ENCODE measurements at regions not wholly inside any gene's neighbourhood (a gene's known extent, or its start where the extent isn't known, plus 50 kb on each side); places are given as distances from the start of the nearest gene placed in this dataset.

DNA sequence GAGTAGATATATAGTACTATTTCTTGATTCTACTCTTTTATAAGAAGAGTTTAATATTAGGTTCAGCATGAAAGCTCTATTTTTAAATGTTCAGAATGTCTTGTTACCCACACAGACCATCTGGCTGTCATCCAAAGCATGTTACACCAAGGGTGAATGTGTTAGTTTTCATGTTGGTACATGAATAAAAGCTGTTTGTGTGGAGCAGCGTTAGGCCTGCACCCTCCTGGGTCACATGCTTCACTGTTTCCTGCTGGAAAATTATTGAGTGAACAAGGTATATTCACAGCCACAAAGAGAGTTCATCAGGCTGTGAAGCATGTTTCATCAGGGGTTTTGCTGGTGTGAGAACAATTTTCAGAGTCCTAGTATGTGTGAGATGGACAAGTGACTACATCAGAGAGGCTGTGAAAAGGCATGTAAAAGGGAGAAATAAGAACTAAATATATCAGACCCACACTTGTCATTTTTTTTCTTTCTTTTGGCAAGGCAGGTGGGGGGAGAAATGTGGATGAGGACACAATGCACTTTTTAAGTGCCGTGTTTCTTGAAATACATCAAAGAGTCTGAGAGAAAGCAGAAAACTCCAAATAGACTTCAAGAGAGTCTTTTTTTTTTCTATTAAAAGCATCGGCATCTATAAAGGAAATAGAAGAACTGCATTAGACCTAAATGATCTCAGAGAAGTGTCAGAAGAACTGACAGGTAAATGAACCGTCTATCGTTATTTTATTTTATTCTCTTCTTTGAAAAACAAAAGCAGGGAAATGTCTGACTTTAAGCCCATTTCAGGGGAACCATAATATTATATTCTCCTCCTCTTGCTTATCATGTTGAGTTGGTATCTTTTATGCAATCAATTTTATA is 2429.7 kb downstream of the PCDH7 start:
- DNase-seq = no peak

DNA sequence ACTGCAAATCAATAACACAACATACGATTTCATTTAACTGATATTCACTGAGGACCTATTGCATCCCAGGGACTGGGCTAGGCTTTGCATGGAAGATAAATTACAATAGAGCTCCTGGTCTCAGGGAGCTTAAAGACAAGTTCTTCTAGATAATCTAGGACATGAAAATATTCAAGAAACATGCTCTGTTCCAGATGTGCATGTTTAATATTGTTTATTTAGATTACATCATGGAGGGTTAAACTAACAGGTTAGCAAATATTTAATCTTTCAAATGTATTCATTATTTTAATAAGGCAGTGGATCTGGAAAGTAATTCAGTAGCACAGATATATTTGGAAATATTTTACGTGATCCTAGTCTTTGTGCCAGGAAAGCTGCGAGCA is 2430.3 kb downstream of the PCDH7 start:
- DNase-seq = no peak

DNA sequence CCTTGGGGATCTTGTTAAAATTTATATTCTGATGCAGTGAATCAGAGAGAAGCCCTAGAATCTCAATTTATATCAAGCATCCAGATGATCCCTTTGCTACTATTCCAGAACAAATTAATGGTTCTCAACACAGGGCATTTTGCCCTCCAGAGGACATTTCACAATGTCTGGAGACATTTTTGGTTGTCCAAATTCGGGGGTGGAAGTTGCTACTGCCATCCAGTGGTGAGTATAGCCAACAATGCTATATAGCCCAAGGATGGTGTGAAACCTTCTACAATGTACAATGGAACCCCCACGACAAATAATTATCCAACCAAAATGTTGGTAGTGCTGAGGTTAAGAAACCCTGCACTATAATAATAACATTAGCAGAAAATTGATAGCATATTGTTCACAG is 2440.0 kb downstream of the PCDH7 start:
- no peak for DNase-seq

DNA sequence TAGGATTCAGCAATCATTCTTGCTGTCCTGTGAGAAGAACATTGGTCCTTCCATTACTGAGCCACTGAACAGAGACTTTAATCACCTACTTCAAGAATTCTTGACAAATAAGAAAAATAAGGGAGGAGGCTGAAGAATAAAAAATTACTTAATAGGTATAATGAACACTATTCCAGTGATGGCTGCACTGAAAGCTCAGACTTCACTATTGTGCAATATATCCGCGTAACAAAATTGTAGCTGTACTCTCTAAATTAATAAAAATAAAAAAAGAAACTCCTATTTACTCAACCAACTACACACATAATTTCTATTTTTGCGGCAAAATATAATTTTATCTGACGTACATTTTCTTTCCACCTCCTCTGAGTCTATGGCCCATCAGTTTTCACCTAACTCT is 2441.0 kb downstream of the PCDH7 start:
- DNase-seq = no peak

DNA sequence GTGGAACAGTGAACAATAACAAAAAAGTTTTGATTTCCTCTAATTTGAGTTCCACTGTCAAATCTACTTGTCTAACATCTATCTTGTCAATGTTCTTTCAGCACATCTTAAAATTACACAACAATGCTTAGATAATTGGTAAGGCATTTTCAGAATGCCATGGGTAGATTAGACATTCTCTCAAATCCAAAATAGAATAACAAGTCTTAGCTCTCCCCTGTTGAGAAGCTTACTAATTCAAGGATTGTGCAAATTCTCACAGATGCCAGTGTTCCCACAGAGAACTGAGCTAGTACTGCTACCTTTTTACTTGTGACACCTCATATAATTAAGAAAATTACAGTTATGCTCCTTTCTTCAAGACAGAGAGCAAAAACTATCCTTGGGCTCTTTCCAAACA is 2442.0 kb downstream of the PCDH7 start:
- DNase-seq = no peak

DNA sequence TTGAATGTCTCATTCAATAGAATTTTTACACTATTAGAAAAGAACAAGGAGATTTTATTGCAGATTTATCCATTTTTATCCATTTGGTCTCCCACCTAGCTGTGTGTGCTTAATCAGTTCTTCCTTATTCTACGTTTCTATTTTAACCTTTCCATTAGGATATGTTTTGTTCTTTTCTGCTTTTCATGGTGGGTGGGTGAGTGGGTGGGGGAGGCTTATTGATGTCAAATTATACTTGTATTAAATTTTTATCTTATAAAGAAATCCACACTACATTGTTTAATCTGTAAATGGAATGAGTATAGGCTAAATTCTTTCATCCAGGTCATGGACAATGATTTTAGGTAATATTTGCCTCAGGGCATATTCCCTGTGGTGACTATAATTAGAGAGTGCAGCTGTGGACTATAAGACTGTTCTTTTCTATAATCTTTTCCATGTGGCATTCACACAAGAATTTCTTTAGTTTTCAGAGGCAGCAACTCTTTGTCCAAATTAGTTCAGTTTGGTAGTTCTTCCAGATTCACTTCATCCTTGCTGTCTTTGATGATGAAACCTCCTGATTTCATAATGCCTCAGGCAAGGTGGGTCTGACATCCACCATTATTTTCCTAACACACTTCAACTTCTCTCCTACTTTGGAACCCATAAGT is 2451.8 kb downstream of the PCDH7 start:
- no peak for DNase-seq

DNA sequence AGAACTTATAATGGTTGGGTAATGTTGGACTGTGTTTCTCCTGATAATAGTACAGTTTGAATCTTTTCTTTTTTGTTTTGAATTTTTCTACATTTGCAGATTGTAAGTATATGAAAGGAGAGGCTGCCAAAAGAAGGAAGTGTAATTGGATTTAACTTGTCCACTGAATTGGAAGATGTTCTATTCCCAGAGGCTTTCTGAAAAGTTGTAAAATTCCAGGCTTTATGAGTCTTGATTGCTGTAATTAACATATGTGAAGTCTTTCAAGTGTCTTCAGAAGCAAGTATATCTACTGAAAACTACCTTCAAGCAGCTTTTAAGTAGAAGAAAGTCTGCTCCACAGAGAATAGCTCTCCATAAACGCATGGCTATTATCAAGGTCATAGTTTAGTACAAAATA is 2456.4 kb downstream of the PCDH7 start:
- DNase-seq = no peak

DNA sequence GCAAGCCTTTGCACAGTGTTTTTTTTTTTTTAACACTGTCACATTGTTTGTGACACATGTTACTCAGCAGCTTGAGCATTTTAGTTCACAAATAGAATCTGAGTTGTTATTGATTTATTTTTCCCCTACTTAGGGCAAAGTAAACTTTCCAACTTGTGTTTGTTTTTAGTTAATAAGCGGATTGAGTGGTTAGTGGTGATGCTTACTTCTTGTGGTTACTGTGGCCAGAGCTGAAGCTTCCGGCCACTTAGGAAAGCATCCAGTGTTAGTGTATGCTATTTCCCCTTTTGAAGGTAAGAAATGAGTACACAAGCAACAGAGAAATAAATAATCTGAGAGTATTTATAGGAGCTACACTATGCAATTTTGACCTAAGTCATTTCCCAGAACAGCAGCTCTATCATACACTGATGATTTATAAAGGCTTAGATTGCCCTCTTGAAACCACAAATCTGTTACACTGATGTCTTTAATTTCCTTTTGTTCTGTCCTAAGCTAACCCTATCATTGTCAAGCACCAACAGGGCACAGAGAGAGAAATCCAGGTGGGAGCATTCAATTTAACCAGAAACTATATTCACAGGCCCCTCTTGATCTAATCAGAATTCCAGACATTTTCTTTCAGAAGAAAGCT is 2464.6 kb downstream of the PCDH7 start:
- no peak for DNase-seq

DNA sequence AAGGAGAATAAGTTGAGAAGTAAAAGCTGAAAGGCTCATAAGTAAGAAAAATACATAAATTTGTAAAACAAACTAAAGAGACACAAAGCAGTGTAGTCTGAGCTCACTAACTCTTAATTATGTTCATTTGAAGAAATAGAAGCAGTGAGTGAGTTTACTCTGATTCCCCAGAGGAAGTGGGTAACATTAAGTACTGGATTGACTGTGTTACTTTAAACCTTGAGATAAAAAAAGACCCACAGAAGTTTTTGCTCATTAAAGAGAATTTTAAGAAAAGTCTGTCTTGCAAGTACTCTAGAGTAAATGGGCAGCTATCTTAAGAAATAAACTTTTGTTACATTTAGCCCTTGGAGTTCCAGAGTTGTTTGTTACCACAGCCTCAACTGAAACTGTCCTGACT is 2466.9 kb downstream of the PCDH7 start:
- DNase-seq = no peak

DNA sequence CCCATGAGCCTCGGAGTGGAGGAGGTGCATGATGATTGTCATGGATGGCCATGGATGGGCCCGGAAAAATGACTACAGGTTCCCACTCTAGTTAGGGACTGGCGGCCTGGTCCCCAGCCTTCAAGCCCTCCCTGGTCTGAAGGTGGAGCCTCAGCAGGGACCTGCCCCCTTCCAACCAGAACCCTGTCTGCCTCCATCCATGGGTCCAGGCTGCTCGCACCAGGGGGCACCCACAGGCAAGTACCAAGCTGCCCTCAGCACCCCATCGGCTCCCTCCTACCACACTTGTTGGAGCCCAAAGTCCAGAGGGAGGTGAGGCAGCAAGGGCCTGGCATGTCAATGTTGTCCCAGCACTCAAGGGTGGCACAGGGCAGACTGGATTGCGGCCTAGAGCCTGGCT is 2468.6 kb downstream of the PCDH7 start:
- DNase-seq = no peak

DNA sequence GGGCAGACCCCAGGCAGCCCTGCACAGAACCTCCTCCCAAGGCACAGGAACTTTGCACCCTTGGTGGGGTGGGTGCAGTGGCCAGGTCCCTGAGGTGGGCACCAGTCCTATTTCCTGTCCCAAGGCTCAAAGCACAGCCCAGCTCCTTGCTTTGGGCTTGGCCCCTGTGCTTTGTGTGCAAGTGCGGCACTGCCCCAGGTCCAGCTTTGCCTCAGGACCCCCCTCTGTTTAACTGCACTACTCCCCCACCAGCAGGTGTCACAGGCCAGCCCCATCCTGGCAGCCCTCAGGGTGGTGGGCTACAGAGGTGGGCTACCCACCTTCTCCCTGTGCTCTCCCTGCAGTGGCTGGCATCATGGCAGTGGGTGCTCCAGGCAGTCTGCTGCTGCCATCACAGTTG is 2469.0 kb downstream of the PCDH7 start:
- no peak for DNase-seq

DNA sequence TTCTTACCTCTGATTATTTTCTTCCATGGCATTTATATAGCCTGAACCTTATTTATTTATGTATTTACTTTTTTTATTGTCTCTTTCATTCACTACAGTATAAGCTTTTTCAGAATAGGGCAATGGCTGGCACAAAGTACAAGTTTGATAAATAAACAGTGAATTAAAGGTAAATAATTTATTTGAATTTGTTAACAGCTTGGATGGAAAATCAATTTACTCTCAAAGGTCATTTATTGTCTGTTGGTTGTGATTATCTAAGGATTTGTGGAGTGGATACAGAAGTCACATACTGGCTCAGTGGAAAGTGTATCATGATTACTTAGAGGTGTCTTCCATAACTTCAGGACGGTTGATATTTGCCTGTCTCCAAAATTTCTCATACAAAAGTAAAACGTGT is 2472.9 kb downstream of the PCDH7 start:
- DNase-seq = no peak

DNA sequence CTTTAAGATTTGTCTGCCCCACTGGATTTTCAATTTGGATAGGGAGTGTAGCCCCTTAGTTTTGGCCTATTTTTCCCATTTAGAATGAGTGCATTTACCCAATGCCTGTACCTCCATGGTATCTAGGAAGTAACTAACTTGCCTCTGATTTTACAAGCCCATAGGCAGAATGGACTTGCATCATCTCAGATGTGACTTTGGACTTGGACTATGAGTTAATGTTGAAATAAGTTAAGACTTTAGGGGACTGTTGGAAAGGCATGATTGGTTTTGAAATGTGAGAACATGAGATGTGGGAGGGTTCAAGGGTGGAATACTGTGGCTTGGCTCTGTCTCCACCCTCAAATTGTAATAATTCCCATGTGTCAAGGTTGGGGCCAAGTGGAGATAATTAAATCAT is 2480.2 kb downstream of the PCDH7 start:
- no peak for DNase-seq

DNA sequence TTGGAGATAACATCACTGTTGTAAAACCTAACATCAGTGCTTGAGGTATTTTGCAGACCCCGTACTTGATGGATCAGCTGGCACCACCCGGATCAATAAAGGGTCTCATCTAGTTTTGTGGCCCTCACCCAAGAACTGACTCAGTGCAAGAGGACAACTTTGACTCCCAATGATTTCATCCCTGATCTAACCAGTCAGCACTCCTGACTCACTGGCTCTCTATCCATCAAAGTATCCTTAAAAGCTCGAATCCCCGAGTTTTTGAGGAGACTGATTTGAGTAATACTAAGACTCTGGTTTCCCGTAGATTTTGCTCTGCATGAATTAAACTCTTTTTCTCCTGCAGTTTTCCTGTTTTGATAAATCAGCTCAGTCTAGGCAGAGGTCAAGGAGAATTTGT is 2498.1 kb downstream of the PCDH7 start:
- no peak for DNase-seq

DNA sequence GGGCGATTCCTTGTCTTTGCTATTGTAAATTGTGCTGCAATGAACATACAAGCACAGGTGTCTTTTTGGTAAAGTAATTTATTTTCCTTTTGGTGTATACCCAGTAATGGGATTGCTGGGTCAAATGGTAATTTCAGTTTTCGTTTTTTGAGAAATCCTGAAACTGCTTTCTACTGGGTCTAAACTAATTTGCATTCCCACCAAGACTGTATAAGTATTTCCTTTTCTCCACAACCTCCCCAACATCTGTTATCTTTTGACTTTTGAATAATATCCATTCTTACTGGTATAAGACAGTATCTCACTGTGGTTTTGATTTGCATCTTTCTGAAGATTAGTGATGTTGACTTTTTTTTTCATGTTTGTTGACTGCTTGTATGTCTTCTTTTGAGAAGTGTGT is 2506.0 kb downstream of the PCDH7 start:
- no peak for DNase-seq

DNA sequence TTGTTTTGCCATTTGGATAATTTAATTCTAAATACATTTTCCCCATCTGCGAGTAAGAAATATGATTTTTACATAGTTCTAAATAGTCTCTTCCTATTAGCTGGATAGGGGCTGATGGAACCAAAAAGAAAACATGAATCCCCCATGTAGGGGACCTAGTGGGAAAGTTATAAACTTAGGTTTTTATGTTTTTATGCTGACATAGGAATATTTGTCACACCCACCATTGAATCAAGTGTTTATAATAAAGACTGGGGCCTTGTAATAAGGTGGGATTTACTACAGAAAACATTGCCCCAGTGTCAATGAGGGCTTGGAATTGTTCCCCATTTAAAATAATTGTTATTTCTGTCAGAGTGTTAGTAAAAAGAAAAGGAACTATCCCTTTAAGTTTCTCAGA is 2506.6 kb downstream of the PCDH7 start:
- DNase-seq = no peak

DNA sequence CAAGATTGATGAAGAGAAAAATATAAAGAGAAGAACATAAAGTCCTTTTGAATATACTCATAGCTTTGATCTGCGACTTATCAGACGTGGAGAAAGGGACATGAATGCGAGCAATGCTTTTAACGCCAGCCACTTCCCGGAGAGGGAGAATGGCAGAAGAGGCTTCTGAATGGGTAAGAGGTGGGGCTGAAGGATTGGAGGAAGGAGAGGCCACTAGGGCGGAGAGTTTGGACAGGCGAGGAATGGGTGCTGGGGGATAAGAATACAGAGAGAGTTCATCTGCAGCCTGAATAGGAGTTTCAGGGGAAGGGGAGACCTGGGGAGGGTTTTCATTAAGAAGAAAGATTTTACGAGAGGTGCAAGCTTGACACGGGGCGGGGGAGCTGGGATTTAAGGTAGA is 2534.9 kb downstream of the PCDH7 start:
- no peak for DNase-seq

DNA sequence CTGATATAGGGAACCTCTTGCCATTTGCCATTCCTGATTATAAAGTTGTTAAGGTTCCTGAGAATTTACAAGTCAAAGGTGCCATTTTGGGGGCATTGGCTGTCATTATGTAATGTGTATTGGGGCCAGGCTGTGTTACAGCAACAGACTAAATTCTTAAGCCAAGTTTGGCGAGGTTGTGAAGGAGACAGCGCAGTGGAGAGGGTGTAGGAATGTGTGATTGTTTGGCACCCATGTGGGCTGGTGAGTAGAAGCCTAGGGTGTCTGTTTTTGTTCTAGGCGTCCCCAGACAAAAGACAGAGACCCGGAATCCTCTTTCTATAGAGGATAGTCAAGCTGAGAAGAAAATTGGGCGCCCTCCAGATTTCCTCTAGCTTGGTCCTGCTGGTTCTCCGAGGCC is 2535.3 kb downstream of the PCDH7 start:
- no peak for DNase-seq

DNA sequence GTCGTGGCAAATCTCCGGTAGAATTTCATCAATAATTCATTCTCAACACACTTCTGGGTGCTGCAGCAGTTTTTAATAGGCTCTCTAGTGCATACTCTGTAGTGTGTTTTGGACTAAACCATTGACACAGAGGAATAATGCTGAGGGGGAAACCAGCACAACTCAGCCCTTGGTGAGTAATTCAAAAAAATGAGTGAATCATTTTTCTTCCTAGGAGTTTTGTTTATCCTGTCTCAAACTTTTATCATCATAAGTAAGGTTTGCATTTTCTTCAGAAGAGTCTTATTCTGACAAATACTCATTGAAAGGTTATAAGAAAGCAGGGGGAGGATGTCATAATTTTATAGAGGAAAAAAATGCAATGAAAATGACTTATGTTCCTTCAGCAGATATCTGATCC is 2542.7 kb downstream of the PCDH7 start:
- DNase-seq = no peak

DNA sequence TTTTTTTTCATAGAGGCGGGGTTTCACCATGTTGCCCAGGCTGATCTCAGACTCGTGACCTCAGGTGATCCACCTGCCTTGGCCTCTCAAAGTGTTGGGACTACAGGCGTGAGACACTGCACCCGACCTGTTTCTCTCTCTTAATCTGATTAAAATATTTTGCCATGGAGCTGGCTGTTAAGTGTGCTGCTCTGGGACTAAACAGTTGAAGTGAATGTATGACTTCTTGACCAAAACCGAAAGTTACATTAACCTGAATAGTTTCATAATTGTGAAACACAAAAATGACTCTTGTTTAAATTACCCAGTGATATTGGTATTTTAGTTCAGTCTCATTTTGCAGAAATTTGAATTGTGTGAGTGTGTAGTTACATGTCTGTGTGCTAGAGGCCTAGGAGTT is 2548.6 kb downstream of the PCDH7 start:
- no peak for DNase-seq

DNA sequence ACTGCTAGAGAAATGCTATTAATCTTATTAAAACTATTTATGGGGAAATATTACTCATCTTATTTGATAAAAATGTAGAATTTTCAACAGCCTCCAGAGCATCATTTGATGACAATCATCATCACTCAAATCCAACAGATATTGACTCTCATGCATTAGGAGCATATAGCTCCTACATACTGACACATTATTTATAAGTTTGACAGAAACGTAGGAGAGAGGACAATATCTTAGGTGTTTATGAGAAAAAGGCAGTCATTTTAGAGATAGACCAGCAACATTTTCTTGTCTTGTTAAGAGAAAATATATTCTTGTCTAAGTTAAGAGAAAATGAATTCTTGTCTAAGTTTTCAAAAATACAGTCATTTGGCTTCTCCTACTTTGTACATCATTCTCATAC is 2550.2 kb downstream of the PCDH7 start:
- DNase-seq = no peak

DNA sequence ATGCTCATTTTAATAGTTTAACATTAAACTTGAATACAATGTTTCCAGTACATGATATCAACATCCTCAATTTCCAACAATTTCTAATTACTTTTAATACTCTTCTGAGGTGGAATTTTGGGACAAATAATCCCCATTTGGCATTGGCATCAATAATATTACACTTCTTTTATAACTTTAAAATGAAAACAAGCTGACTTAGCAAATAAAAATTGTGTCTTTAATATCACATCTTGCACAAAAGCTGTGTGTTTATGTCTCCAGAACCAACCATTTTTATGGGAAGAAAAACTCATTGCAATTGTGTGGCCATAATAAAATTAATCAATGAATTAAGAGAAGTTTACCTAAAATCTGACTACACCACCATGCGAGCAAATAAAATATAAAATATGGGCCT is 2552.6 kb downstream of the PCDH7 start:
- no peak for DNase-seq

DNA sequence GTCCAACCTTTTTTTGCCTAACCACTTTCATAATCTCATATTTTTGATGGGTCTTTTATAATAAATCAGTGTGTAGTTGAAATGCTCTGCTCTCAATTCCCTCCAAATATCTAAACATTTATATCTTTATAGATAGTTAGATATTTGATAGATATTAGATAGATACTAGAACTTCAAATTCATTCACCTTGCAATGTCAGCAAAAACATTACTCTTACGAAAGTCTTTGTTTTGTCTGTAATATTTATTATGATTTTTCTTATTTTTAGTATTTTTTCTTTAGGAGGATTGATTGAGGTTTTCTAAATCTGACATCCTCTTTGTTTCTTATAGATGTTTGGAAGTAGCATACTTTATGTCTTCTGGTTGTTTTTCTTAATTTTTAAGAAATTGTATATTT is 2563.6 kb downstream of the PCDH7 start:
- no peak for DNase-seq

DNA sequence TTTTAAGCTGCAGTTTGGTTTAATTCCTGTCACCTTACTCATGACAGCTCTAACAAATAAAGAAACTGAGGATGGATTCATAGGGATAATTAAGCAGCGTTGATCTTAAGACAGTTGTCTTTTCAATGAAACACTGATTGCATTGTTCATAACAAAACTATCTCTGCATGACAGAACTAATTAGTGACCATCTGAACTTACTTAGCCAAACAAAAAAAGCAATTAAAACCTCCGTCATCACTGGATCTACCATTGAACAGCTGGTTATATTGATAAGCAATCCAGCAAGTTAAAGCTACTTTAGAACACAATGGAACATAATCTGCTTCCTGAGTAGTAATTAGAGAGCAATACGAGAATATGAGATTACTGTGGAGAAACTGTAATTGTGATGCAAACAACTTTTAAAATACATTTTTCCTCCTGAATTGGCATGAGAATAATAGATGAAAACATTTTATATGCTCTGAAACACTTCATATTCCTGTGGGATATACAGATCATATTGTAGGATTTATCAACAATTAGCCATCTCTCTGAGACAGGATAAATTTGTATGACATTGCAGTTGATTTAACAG is 2576.8 kb downstream of the PCDH7 start:
- DNase-seq = no peak

Data from NCI-H774 (cell line).